Fibroblast of skin of left quadriceps (primary cell): ENCODE measurements at regions not wholly inside any gene's neighbourhood (a gene's known extent, or its start where the extent isn't known, plus 50 kb on each side); places are given as distances from the start of the nearest gene placed in this dataset.
A peak's percentile ranks its signal among the peaks of the same experiment; 100 is the strongest.
"Not testable (repeated sequence)": the region's sequence is repeated elsewhere in the genome, so short reads cannot be mapped to it uniquely, and the experiment has no call there.

Experiments used
- DNase-seq, 2 experiments: peaks; one replicate each; pipeline ENCODE4 v3.0.0-alpha.2; 2013; ENCODE audit warnings: low read depth in 2 of 2

- not testable (repeated sequence) for DNase-seq
Observed at GRCh38 chr10:125404902-125405301, 244.5 kb upstream of the CTBP2 start.

- DNase-seq: no peak
Observed at GRCh38 chr10:125401462-125401861, 241.1 kb upstream of the CTBP2 start.

GRCh38 chr10:125399289-125399688 is 238.9 kb upstream of the CTBP2 start:
- DNase-seq: no peak

- no peak for DNase-seq
Observed at GRCh38 chr10:125398270-125398669, 237.9 kb upstream of the CTBP2 start.

GRCh38 chr10:125397608-125398007 is 237.2 kb upstream of the CTBP2 start:
- no peak for DNase-seq

GRCh38 chr10:125396676-125397075 is 236.3 kb upstream of the CTBP2 start:
- peak; percentile 69 to 77 for DNase-seq

GRCh38 chr10:125392609-125393008 is 232.2 kb upstream of the CTBP2 start:
- DNase-seq: peak; percentile 56 to 64

GRCh38 chr10:125392154-125392553 is 231.8 kb upstream of the CTBP2 start:
- DNase-seq: peak; percentile 32 to 37

- no peak for DNase-seq
Observed at GRCh38 chr10:125389648-125390047, 229.3 kb upstream of the CTBP2 start.

- no peak for DNase-seq
Observed at GRCh38 chr10:125379592-125379991, 219.2 kb upstream of the CTBP2 start.

- peak; percentile 29 to 30 for DNase-seq
Observed at GRCh38 chr10:125377368-125377767, 217.0 kb upstream of the CTBP2 start.

- no peak for DNase-seq
Observed at GRCh38 chr10:125375210-125375609, 214.8 kb upstream of the CTBP2 start.

GRCh38 chr10:125373546-125373945 is 213.2 kb upstream of the CTBP2 start:
- DNase-seq: no peak

GRCh38 chr10:125370578-125370977 is 210.2 kb upstream of the CTBP2 start:
- DNase-seq: no peak

- no peak for DNase-seq
Observed at GRCh38 chr10:125369382-125370326, 209.3 kb upstream of the CTBP2 start.

GRCh38 chr10:125368146-125368545 is 207.8 kb upstream of the CTBP2 start:
- DNase-seq: peak in 1 of 2 experiments; percentile 11

GRCh38 chr10:125363791-125364190 is 203.4 kb upstream of the CTBP2 start:
- DNase-seq: no peak

GRCh38 chr10:125362950-125363349 is 202.6 kb upstream of the CTBP2 start:
- no peak for DNase-seq

- no peak for DNase-seq
Observed at GRCh38 chr10:125359401-125359800, 199.0 kb upstream of the CTBP2 start.

GRCh38 chr10:125355657-125356056 is 195.3 kb upstream of the CTBP2 start:
- DNase-seq: no peak

GRCh38 chr10:125350519-125350918 is 190.2 kb upstream of the CTBP2 start:
- DNase-seq: no peak

- DNase-seq: no peak
Observed at GRCh38 chr10:125348536-125348935, 188.2 kb upstream of the CTBP2 start.

- DNase-seq: no peak
Observed at GRCh38 chr10:125344573-125345171, 184.3 kb upstream of the CTBP2 start.
